Amniotic stem cell (primary cell): ENCODE measurements at regions not wholly inside any gene's neighbourhood (a gene's known extent, or its start where the extent isn't known, plus 50 kb on each side); places are given as distances from the start of the nearest gene placed in this dataset.
A peak's percentile ranks its signal among the peaks of the same experiment; 100 is the strongest.
"Not testable (repeated sequence)": the region's sequence is repeated elsewhere in the genome, so short reads cannot be mapped to it uniquely, and the experiment has no call there.

Experiments used
- DNase-seq: peaks from one replicate; lab custom pipeline; 2025; lab: John Stamatoyannopoulos, UW

- DNase-seq, result no peak
Measured at GRCh38 chr1:29590583-29591565, 354.6 kb downstream of the PTPRU start.

GRCh38 chr1:29589716-29590115, 353.4 kb downstream of the PTPRU start:
- not testable (repeated sequence) for DNase-seq

GRCh38 chr1:29586991-29587745, 350.8 kb downstream of the PTPRU start:
- DNase-seq, result no peak

GRCh38 chr1:29586215-29586614, 349.9 kb downstream of the PTPRU start:
- DNase-seq, result no peak

DNA sequence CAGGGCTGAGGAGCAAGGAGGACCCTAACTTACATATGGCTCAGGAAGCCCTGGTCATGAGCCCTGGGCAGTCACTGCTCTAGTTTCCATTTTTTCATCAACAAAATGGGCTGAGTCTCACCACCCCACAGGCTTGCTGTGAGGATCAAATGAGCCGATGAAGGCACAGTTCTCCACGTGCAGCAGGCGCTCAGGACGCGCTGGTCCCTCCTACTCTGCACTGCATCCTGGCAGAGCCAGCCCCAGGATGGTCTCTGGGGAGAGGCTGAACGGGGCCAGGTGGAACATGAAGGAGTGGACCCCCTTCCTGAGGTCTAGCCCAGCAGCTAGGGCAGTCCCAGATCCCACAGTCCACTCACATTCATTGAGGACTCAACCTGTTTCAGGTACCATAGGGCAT, 349.3 kb downstream of the PTPRU start:
- no peak for DNase-seq

- no peak for DNase-seq
Measured at GRCh38 chr1:29585201-29585600, 348.9 kb downstream of the PTPRU start.

DNA sequence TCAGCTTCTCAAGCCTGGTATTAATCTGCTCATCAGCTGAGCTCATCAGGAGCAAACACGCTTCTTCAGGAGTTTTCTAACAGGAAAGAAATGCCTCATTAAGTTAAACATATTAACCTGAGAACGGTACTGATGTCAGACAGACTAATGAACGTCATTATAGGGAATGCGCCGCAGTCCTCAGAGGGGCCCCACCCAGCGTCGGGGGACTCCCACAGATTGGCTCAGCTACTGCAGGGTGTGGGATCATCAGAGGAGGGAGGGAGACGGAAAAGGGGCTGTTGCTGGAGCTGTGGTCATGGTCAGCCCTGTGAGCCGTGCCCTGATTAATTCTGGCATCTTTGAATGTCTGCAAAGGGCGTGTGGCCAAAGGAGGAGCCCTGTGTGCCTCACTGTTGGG, 348.5 kb downstream of the PTPRU start:
- no peak for DNase-seq

DNA sequence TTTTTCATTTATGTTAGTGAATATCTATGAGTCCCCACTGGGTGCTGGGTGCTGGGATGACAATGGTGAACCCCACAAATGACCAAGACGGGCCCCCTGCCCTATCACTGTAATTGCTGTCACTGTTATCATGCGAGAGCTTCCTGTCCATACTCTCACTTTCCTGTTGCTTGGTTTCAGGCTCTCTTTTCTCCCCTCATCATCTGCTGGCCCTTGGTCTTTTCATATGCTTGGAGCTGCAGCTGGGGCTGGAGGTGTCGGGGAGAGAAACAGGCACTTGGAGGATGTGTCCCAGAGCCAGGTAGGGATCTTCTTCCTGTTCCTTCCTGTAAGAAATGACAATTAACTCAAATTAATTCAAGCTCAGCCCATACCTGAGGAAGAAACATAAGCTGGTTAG, 348.0 kb downstream of the PTPRU start:
- no peak for DNase-seq

DNA sequence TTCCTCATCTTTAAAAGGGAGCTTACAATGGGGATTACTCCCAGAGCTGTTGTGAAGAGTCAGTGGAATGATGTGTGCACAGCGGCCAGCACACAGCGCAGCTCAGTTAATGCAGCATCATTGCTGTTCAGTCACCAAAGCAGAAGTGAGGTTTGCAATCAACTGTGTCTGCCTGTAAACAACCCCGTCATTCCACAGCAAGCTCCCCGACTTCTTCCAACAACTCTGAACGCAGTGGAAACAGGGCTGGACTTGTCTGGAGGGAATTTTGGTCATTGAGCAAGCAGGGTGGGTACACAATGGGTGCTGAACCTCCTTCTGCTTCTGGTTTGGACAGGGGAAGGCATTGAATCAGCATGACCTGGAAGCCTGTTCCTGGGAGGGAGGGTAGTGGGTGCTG, 347.4 kb downstream of the PTPRU start:
- DNase-seq, result no peak

- no peak for DNase-seq
Measured at GRCh38 chr1:29581256-29581655, 344.9 kb downstream of the PTPRU start.

- DNase-seq, result peak; percentile 18
Measured at GRCh38 chr1:29579821-29580425, 343.6 kb downstream of the PTPRU start.

- DNase-seq, result no peak
Measured at GRCh38 chr1:29577512-29577911, 341.2 kb downstream of the PTPRU start.

- no peak for DNase-seq
Measured at GRCh38 chr1:29576510-29576909, 340.2 kb downstream of the PTPRU start.

- DNase-seq, result no peak
Measured at GRCh38 chr1:29575826-29576225, 339.5 kb downstream of the PTPRU start.

- no peak for DNase-seq
Measured at GRCh38 chr1:29575277-29575676, 339.0 kb downstream of the PTPRU start.

- DNase-seq, result no peak
Measured at GRCh38 chr1:29574871-29575270, 338.5 kb downstream of the PTPRU start.

GRCh38 chr1:29569971-29570634, 333.8 kb downstream of the PTPRU start:
- DNase-seq, result peak; percentile 47

- no peak for DNase-seq
Measured at GRCh38 chr1:29567257-29567656, 330.9 kb downstream of the PTPRU start.

- DNase-seq, result no peak
Measured at GRCh38 chr1:29565490-29565889, 329.2 kb downstream of the PTPRU start.

GRCh38 chr1:29563571-29563970, 327.2 kb downstream of the PTPRU start:
- DNase-seq, result no peak

DNA sequence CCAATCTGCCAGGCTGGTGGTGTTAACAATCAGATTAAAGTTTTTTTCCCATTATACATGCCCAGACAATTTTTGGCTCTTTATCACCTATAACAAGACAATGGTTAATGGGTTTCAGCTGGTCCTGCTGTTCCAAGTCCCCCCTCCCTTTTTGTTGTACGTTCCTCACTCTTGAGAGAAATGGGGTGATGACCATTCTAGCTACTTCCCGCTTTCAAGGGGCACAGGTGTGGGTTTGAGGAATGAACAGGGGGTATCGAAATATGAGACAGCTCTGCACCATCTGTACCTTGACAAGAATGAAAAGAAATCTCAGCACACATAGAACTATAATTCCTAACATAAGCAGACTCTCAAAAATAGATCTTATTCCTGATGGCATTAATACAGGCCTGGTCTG, 326.8 kb downstream of the PTPRU start:
- DNase-seq, result no peak

GRCh38 chr1:29559056-29559455, 322.7 kb downstream of the PTPRU start:
- DNase-seq, result no peak
